Lung (tissue), 11 donors: ENCODE measurements at regions not wholly inside any gene's neighbourhood (a gene's known extent, or its start where the extent isn't known, plus 50 kb on each side); places are given as distances from the start of the nearest gene placed in this dataset.

ENCODE experiments used
- ATAC-seq: fragments of 200-7000 bp; cut with Tn5 transposase; one replicate; pipeline ENCODE4 v1.9.1; 2020; ENCODE audit warnings: moderate number of reproducible peaks; ENCODE audit not compliant: insufficient read depth, low FRiP score
- DNase-seq, 3 donors: peaks; one replicate each; pipeline ENCODE4 v3.0.0-alpha.2; 2013 to 2017
- H3K27ac ChIP-seq, 2 donors: one replicate each; pipeline ENCODE4 v1.5.1; 2013; ENCODE audit warnings: mild to moderate bottlenecking in 2 of 2, moderate library complexity in 2 of 2, control low read depth in 1 of 2, inconsistent platforms in 1 of 2, low read depth in 1 of 2, low read length in 1 of 2
- H3K27me3 ChIP-seq, 3 donors: one replicate each; pipeline ENCODE4 v1.5.1; 2013; ENCODE audit warnings: low read length in 2 of 3; ENCODE audit not compliant: control insufficient read depth in 3 of 3, insufficient read depth in 3 of 3
- H3K36me3 ChIP-seq, 4 donors: one replicate each; pipeline ENCODE4 v1.5.1; 2013; ENCODE audit warnings: low read length in 4 of 4, mild to moderate bottlenecking in 1 of 4, moderate library complexity in 1 of 4; ENCODE audit not compliant: control insufficient read depth in 4 of 4, insufficient read depth in 4 of 4
- H3K4me1 ChIP-seq, 5 donors: one replicate each; pipeline ENCODE4 v1.5.1; 2013; ENCODE audit warnings: low read length in 5 of 5, mild to moderate bottlenecking in 2 of 5, moderate library complexity in 1 of 5; ENCODE audit not compliant: control insufficient read depth in 5 of 5, insufficient read depth in 5 of 5
- H3K4me3 ChIP-seq: one replicate; pipeline ENCODE4 v1.5.1; 2013; ENCODE audit warnings: mild to moderate bottlenecking, control low read depth, moderate library complexity
- H3K9ac ChIP-seq, 2 donors: one replicate each; pipeline ENCODE4 v1.5.1; 2013; ENCODE audit warnings: low read length in 2 of 2, control low read depth in 1 of 2; ENCODE audit not compliant: insufficient read depth in 1 of 2
- H3K9me3 ChIP-seq, 4 donors: one replicate each; pipeline ENCODE4 v1.5.1; 2013; ENCODE audit warnings: low read length in 3 of 4, mild to moderate bottlenecking in 1 of 4, moderate library complexity in 1 of 4; ENCODE audit not compliant: control insufficient read depth in 4 of 4, insufficient read depth in 3 of 4
- WGBS, 2 donors: extraction: QIAGEN DNeasy Blood & Tissue Kit; methylation state at CpG; one replicate each; pipeline ENCODE4 v1.1.7; 2013; 5-methylcytosine and 5-hydroxymethylcytosine counted together
- TF ChIP-seq, protein P1 (sequence below): IDR thresholded peaks from 2 replicates; pipeline ENCODE4 v1.5.1; 2012; ENCODE audit warnings: mild to moderate bottlenecking; ENCODE audit errors: control extremely low read depth, extremely low read depth
- donor health status: control.
- donor health status: control.
- donor health status: Bipolar disorder and iron deficiency.
- donor health status: healthy.
- donor health status: DM: yes; HTN: yes; CAD: no.

DNA sequence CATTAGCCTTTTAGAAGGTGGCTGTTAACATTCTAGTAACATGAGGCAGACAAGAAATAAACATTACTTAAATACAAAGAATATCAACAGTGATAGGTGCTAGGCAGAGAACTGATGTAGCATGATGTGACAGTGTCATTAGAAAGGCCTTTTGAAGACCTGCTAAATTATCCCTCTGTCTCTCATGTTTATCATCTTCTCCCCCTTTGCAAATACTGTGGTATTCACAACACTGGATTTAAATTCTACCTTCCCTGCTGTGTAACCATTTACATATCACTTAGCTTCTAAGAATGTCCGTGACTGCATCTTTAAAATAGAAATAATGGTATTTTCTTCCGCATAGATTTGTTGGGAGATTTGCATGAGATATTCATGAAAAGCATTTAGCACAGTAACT, 74.4 kb upstream of the CLEC14A start:
- no peaks in the 10 kb centered on the region for H3K36me3 ChIP-seq
- ATAC-seq = no peak
- no peaks in the 10 kb centered on the region for H3K27me3 ChIP-seq
- 47 to 77% methylated on average over 2 of the region's 2 CpGs for WGBS, 2 donors
- peaks cover 0 to 5% (median 0%) of the 10 kb centered on the region in 4 donors for H3K9me3 ChIP-seq
- H3K27ac ChIP-seq = no peak overlapping the region
- H3K4me1 ChIP-seq = no peaks in the 10 kb centered on the region
- TF ChIP-seq, protein P1, sequence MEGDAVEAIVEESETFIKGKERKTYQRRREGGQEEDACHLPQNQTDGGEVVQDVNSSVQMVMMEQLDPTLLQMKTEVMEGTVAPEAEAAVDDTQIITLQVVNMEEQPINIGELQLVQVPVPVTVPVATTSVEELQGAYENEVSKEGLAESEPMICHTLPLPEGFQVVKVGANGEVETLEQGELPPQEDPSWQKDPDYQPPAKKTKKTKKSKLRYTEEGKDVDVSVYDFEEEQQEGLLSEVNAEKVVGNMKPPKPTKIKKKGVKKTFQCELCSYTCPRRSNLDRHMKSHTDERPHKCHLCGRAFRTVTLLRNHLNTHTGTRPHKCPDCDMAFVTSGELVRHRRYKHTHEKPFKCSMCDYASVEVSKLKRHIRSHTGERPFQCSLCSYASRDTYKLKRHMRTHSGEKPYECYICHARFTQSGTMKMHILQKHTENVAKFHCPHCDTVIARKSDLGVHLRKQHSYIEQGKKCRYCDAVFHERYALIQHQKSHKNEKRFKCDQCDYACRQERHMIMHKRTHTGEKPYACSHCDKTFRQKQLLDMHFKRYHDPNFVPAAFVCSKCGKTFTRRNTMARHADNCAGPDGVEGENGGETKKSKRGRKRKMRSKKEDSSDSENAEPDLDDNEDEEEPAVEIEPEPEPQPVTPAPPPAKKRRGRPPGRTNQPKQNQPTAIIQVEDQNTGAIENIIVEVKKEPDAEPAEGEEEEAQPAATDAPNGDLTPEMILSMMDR = no peak
- H3K4me3 ChIP-seq = no peak overlapping the region
- DNase-seq = no peak
- no peak overlapping the region for H3K9ac ChIP-seq

DNA sequence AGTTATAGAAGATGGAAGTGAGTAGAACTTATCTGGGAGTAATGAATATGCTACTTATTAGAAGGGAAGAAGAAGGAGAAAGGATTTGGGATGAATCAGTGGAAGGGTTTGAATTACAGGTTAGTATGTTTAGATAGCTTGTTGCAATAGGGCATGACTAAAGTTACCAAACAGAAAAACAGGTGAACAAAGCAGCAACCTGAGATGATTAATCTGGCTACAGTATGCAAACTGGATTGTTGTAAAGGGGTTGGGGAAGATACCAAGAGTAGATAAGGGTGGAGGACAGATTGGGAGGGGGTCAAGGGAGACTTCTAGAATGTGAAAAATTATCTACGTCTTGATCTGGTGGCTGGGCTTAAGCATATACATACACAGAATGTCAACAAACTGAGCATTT, 73.4 kb upstream of the CLEC14A start:
- 81 to 86% methylated on average over 1 of the region's 1 CpG for WGBS, 2 donors
- Histone ChIP-seq H3K36me3 (no peaks in the 10 kb centered on the region), H3K9me3 (peaks cover 0 to 5% (median 0%) of the 10 kb centered on the region in 4 donors), H3K9ac (no peak overlapping the region), H3K4me3 (no peak overlapping the region), H3K4me1 (no peaks in the 10 kb centered on the region), H3K27ac (no peak overlapping the region), H3K27me3 (no peaks in the 10 kb centered on the region)
- ATAC-seq = no peak
- DNase-seq = no peak
- TF ChIP-seq, protein P1 = no peak

DNA sequence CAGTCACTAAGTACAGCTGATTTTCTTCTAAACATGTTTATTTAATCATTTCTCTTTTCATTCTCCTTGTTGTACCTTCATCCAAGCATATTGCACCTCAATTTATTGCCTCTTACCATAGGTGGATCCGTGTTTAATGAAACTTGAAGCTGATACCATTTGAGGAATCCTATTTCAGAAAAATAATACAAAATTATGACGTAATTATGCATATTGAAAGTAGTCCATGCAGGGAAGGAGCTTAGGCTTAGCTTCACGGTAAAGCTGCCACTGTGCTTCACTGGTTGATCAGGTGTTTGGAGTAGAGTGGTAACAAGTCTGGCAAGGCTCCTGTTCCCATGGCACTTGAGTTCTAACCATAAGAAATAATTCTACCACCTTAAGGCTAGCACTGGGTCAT, 61.0 kb upstream of the CLEC14A start:
- DNase-seq (no peak), ATAC-seq (no peak)
- WGBS, 2 donors = 83 to 84% methylated on average over 3 of the region's 3 CpGs
- Histone ChIP-seq H3K9me3 (peaks cover 0 to 6% (median 0%) of the 10 kb centered on the region in 4 donors), H3K27me3 (no peaks in the 10 kb centered on the region), H3K9ac (no peak overlapping the region), H3K4me3 (no peak overlapping the region), H3K27ac (no peak overlapping the region), H3K36me3 (no peaks in the 10 kb centered on the region), H3K4me1 (peaks cover 0 to under 1% (median 0%) of the 10 kb centered on the region in 5 donors)
- TF ChIP-seq, protein P1 = no peak

GRCh38 chr14:38311655-38312054, 55.8 kb upstream of the CLEC14A start:
- Histone ChIP-seq H3K4me3 (no peak overlapping the region), H3K27ac (no peak overlapping the region), H3K27me3 (no peaks in the 10 kb centered on the region), H3K36me3 (no peaks in the 10 kb centered on the region), H3K9ac (no peak overlapping the region), H3K9me3 (no peaks in the 10 kb centered on the region), H3K4me1 (peaks cover 0 to 12% (median 0%) of the 10 kb centered on the region in 5 donors)
- TF ChIP-seq, protein P1 = no peak
- peak in 1 of 3 donors; percentile 23 for DNase-seq
- no peak for ATAC-seq
